ENCODE measurements at regions not wholly inside any gene's neighbourhood (a gene's known extent, or its start where the extent isn't known, plus 50 kb on each side); places are given as distances from the start of the nearest gene placed in this dataset.

- TF ChIP-seq ETV6 (conservative IDR thresholded peaks at IDR 0.05 in 1 of 2, IDR thresholded peaks at IDR 0.05 in 1 of 2; ENCODE audit: borderline replicate concordance in 1 of 2, low read depth in 1 of 2): no peak
- TF ChIP-seq, protein P1, sequence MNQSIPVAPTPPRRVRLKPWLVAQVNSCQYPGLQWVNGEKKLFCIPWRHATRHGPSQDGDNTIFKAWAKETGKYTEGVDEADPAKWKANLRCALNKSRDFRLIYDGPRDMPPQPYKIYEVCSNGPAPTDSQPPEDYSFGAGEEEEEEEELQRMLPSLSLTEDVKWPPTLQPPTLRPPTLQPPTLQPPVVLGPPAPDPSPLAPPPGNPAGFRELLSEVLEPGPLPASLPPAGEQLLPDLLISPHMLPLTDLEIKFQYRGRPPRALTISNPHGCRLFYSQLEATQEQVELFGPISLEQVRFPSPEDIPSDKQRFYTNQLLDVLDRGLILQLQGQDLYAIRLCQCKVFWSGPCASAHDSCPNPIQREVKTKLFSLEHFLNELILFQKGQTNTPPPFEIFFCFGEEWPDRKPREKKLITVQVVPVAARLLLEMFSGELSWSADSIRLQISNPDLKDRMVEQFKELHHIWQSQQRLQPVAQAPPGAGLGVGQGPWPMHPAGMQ (IDR thresholded peaks at IDR 0.05; ENCODE audit: borderline replicate concordance): no peak
- TF ChIP-seq SMC3 (IDR thresholded peaks at IDR 0.05; ENCODE audit: borderline replicate concordance, low read length): peak; percentile 42; the same call in 1 of the 2 replicates
- TF ChIP-seq, protein P2, sequence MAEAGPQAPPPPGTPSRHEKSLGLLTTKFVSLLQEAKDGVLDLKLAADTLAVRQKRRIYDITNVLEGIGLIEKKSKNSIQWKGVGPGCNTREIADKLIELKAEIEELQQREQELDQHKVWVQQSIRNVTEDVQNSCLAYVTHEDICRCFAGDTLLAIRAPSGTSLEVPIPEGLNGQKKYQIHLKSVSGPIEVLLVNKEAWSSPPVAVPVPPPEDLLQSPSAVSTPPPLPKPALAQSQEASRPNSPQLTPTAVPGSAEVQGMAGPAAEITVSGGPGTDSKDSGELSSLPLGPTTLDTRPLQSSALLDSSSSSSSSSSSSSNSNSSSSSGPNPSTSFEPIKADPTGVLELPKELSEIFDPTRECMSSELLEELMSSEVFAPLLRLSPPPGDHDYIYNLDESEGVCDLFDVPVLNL (IDR thresholded peaks at IDR 0.05; ENCODE audit: low read depth, low read length): no peak
- TF ChIP-seq ZSCAN29 (IDR thresholded peaks at IDR 0.05): no peak
- 0 out of 2 replicates have a peak, but pooled peaks have one; percentile 48 for TF ChIP-seq DPF2 (IDR thresholded peaks at IDR 0.05)
- TF ChIP-seq YY1 (IDR thresholded peaks at IDR 0.05; ENCODE audit: low read depth, low read length): no peak
- TF ChIP-seq ATF7 (IDR thresholded peaks at IDR 0.05; ENCODE audit: low read depth): 0 out of 2 replicates have a peak, but pooled peaks have one; percentile 44
- TF ChIP-seq RB1 (IDR thresholded peaks at IDR 0.05; ENCODE audit: borderline replicate concordance): peak; percentile 99; the same call in 1 of the 2 replicates
- no peak for TF ChIP-seq EGR1 (IDR thresholded peaks at IDR 0.05; ENCODE audit: borderline replicate concordance in 1 of 2, low read depth in 2 of 2, low read length in 2 of 2)
- peak; percentile 99 for TF ChIP-seq CUX1 (IDR thresholded peaks at IDR 0.05; ENCODE audit: insufficient replicate concordance, low read depth, low read length)
- no peak for TF ChIP-seq CEBPB (IDR thresholded peaks at IDR 0.05; ENCODE audit: borderline replicate concordance in 1 of 2, low read depth in 2 of 2, low read length in 2 of 2)
- TF ChIP-seq NFXL1 (IDR thresholded peaks at IDR 0.05; ENCODE audit: borderline replicate concordance): no peak
- peak; percentile 63; the same call in 1 of the 2 replicates for TF ChIP-seq CHD2 (IDR thresholded peaks at IDR 0.05; ENCODE audit: borderline replicate concordance, low read depth, low read length)
- peak; percentile 80; the same call in 2 of the 3 replicates for TF ChIP-seq POU2F2 (IDR thresholded peaks at IDR 0.05; ENCODE audit: borderline replicate concordance, low read depth, low read length)
- TF ChIP-seq, protein P3, sequence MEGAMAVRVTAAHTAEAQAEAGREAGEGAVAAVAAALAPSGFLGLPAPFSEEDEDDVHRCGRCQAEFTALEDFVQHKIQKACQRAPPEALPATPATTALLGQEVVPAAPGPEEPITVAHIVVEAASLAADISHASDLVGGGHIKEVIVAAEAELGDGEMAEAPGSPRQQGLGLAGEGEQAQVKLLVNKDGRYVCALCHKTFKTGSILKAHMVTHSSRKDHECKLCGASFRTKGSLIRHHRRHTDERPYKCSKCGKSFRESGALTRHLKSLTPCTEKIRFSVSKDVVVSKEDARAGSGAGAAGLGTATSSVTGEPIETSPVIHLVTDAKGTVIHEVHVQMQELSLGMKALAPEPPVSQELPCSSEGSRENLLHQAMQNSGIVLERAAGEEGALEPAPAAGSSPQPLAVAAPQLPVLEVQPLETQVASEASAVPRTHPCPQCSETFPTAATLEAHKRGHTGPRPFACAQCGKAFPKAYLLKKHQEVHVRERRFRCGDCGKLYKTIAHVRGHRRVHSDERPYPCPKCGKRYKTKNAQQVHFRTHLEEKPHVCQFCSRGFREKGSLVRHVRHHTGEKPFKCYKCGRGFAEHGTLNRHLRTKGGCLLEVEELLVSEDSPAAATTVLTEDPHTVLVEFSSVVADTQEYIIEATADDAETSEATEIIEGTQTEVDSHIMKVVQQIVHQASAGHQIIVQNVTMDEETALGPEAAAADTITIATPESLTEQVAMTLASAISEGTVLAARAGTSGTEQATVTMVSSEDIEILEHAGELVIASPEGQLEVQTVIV (IDR thresholded peaks at IDR 0.05; ENCODE audit: borderline replicate concordance, partially characterized antibody): no peak
- TF ChIP-seq STAT3 (IDR thresholded peaks at IDR 0.05; ENCODE audit: low read depth, low read length): no peak
- TF ChIP-seq POLR2AphosphoS2 (IDR thresholded peaks at IDR 0.05; ENCODE audit: low read depth, low read length): peak; percentile 56; the same call in 1 of the 2 replicates
- no peak for TF ChIP-seq SMARCA5 (IDR thresholded peaks at IDR 0.05)
- peak; percentile 24; the same call in 1 of the 2 replicates for TF ChIP-seq IKZF1 (conservative IDR thresholded peaks at IDR 0.05)
Observed at GRCh38 chr13:40060296-40061007, 405.0 kb downstream of the COG6 start (continued).
